MCF 10A (cell line): ENCODE measurements at regions not wholly inside any gene's neighbourhood (a gene's known extent, or its start where the extent isn't known, plus 50 kb on each side); places are given as distances from the start of the nearest gene placed in this dataset.

Source experiments
- BruUV-seq: library from RNA; stranded (reverse); fragments of 400-500 nt; replicated peaks from 2 replicates; lab custom pipeline; 2021; lab: Mats Ljungman, UMichigan
- CTCF ChIA-PET: fragments of 300-600 bp; sonication (Branson Sonifier 250); formaldehyde crosslinking; extraction: SDS; loops from one replicate; lab custom pipeline; 2021; ENCODE audit warnings: antibody characterized with exemption, inconsistent platforms; lab: Yijun Ruan, JAX
- POLR2A ChIA-PET: fragments of 300-600, 350-650 bp; sonication (Branson Sonifier 250); formaldehyde crosslinking; extraction: SDS; loops from one replicate; lab custom pipeline; 2020; ENCODE audit warnings: antibody characterized with exemption, inconsistent platforms; lab: Yijun Ruan, JAX
- DNase-seq: peaks from one replicate; pipeline ENCODE4 v3.0.0-alpha.2; 2018; ENCODE audit not compliant: unreplicated experiment
- H3K27ac Mint-ChIP-seq: one replicate; pipeline ENCODE4 v1.8.0; 2022; ENCODE audit warnings: mild to moderate bottlenecking, low read depth, mixed read lengths; ENCODE audit not compliant: unreplicated experiment
- H3K27me3 Mint-ChIP-seq: one replicate; pipeline ENCODE4 v1.8.0; 2022; ENCODE audit warnings: mixed read lengths; ENCODE audit not compliant: insufficient read depth, unreplicated experiment
- H3K36me3 Mint-ChIP-seq: one replicate; pipeline ENCODE4 v1.8.0; 2022; ENCODE audit warnings: mild to moderate bottlenecking, moderate library complexity, mixed read lengths; ENCODE audit not compliant: insufficient read depth, unreplicated experiment
- H3K4me1 Mint-ChIP-seq: one replicate; pipeline ENCODE4 v1.8.0; 2022; ENCODE audit warnings: mixed read lengths; ENCODE audit not compliant: insufficient read depth, unreplicated experiment
- H3K4me3 Mint-ChIP-seq: one replicate; pipeline ENCODE4 v1.8.0; 2022; ENCODE audit warnings: mild to moderate bottlenecking, moderate library complexity, mixed read lengths; ENCODE audit not compliant: unreplicated experiment
- H3K9me3 Mint-ChIP-seq: one replicate; pipeline ENCODE4 v1.8.0; 2022; ENCODE audit warnings: mixed read lengths; ENCODE audit not compliant: unreplicated experiment
- intact Hi-C: fragments of 100-400 bp; cut with micrococcal nuclease; formaldehyde crosslinking; loops from 2 replicates; pipeline ENCODE4 v1.14.1; 2022
- TF ChIP-seq, protein P1 (sequence below): fragments of 200-600 bp; IDR thresholded peaks from one replicate; pipeline ENCODE4 v1.8.0; 2022; ENCODE audit warnings: antibody characterized with exemption, mild to moderate bottlenecking; ENCODE audit not compliant: unreplicated experiment

DNA sequence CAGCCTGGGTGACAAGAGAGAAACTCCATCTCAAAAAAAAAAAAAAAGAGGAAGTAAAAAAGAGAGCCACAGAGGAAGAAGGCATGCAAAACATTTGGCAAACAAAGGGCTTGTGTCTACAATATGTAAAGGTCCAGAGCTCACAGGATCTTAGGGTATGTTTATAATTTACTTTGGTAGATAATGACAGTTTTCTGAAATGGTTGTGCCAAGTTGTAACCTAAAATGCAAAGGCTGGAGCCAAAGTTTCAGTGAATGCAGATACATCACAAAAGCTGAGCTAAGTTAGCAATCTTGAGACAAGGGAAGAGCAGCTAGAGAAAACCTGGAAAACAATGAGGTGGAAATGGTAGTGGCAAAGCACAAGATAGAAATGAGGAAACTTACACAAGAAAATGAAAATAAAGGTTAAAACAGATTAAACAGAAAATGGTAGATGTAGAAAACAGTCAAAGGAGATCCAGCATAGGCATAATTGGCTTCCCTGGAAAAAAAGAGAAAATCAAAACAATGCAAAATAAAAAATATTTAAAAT, 77.5 kb upstream of the HK2 start:
- POLR2A ChIA-PET = no interaction called here
- H3K36me3 Mint-ChIP-seq = no peaks in the 10 kb centered on the region
- CTCF ChIA-PET = interaction anchor here (0.6 to 1.2 kb wide), 5 partner anchors 9 to 182 kb away, joined by 3 read pairs; no protein-coding TSS in a partner anchor
- H3K9me3 Mint-ChIP-seq = peaks cover 7% of the 10 kb centered on the region
- H3K4me3 Mint-ChIP-seq = no peak overlapping the region
- no TSS peak for BruUV-seq
- no peak overlapping the region for H3K27ac Mint-ChIP-seq
- no peak for DNase-seq
- no peaks in the 10 kb centered on the region for H3K27me3 Mint-ChIP-seq
- TF ChIP-seq, protein P1, sequence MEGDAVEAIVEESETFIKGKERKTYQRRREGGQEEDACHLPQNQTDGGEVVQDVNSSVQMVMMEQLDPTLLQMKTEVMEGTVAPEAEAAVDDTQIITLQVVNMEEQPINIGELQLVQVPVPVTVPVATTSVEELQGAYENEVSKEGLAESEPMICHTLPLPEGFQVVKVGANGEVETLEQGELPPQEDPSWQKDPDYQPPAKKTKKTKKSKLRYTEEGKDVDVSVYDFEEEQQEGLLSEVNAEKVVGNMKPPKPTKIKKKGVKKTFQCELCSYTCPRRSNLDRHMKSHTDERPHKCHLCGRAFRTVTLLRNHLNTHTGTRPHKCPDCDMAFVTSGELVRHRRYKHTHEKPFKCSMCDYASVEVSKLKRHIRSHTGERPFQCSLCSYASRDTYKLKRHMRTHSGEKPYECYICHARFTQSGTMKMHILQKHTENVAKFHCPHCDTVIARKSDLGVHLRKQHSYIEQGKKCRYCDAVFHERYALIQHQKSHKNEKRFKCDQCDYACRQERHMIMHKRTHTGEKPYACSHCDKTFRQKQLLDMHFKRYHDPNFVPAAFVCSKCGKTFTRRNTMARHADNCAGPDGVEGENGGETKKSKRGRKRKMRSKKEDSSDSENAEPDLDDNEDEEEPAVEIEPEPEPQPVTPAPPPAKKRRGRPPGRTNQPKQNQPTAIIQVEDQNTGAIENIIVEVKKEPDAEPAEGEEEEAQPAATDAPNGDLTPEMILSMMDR = no peak
- intact Hi-C loops = no loop called here
- peaks cover 6% of the 10 kb centered on the region for H3K4me1 Mint-ChIP-seq

DNA sequence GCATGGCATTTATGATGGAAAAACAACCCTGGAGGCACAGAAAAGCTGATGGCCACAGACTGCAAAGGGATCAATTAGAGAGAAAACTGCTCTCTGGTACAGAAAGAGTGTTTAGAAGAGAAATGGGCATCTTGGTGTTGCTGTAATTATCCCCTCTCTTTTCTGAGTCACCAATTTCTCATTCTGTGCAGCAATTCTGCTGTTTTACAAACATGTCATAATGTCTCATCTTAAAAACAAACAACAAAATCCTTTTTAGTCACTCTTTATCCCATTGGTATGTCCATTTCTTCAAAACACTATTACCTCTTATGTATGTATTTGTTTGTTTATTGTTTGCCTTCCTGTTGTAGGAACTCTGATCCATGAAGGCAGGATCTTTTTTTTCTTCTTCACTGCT, 73.9 kb upstream of the HK2 start:
- Mint-ChIP-seq H3K4me3 (no peak overlapping the region), H3K4me1 (peaks cover 6% of the 10 kb centered on the region), H3K27ac (no peak overlapping the region), H3K27me3 (no peaks in the 10 kb centered on the region), H3K36me3 (peaks cover 6% of the 10 kb centered on the region), H3K9me3 (peaks cover 7% of the 10 kb centered on the region)
- no peak for DNase-seq
- no TSS peak for BruUV-seq
- intact Hi-C loops = loop anchor here (10.0 kb wide), 1 partner anchor 65 kb away; no protein-coding TSS in a partner anchor
- POLR2A ChIA-PET = interaction anchor here (0.7 to 1.2 kb wide), 2 partner anchors 20 to 55 kb away, joined by 3 to 4 read pairs; no protein-coding TSS in a partner anchor
- CTCF ChIA-PET = interaction anchor here (0.9 to 1.4 kb wide), 2 partner anchors 46 to 116 kb away, joined by 3 to 4 read pairs; no protein-coding TSS in a partner anchor
- TF ChIP-seq, protein P1 = no peak

DNA sequence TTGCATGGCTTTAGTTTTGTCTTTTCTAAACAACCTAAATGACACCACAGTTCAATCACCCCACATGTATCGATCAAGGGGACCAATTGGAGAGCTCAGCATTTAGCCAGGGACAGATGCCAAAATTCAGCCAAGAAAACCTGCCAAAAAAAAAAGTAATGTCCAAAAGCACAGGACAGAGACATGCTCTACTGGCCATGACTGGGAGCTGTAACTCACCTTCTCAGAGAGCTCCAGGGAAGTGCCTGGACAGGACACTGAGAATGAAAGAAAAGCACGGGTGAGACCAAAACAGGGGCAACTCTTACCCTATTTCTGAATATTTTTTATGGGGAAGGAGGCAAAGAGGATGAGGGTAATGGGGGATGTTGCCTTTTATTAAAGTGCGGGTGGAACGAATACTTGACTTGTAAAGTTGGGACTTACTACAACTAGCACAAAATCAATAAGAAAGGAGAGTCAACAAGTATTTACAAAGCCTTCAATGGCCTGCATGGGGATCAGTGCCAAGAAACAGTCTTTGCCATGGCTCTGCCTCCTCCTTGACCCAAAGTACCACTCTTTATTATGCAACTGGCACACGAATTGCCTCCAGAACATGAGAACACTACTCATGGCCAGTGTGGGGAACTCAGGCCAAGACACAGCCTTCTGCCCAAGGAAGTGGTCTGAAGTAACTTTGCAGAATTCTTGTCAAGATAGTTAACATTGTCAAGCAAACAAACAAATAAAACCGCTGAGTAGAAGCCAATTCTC, 72.9 kb upstream of the HK2 start:
- no peak overlapping the region for H3K27ac Mint-ChIP-seq
- peaks cover 6% of the 10 kb centered on the region for H3K4me1 Mint-ChIP-seq
- intact Hi-C loops = loop anchor here (10.0 kb wide), 1 partner anchor 64 kb away; no protein-coding TSS in a partner anchor
- H3K9me3 Mint-ChIP-seq = peaks cover 7% of the 10 kb centered on the region
- ChIA-PET POLR2A (no interaction called here), CTCF (interaction anchor here (0.9 kb wide), 1 partner anchor 76 kb away, joined by 3 read pairs; no protein-coding TSS in a partner anchor)
- BruUV-seq = no TSS peak
- no peak overlapping the region for H3K4me3 Mint-ChIP-seq
- TF ChIP-seq, protein P1 = no peak
- peak; percentile 46 for DNase-seq
- peaks cover 6% of the 10 kb centered on the region for H3K36me3 Mint-ChIP-seq
- H3K27me3 Mint-ChIP-seq = no peaks in the 10 kb centered on the region

DNA sequence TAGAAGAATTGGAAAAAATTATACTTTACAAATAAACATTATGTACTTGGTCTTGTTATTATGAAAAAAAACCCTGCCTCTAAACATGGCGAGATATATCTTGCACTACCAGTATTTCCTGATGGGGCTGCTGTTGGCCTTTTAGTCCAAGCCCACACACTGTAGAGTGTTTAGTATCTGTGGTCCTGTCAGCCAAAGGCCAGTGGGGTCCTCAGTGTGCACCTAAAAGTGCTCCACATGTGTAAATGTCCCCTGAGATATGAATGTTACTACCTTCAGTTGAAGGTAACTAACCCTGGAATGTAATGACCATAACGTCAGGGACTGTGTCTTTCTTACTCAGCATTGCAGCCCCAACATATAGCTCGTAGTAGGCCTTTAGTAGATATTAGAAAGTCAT, 71.1 kb upstream of the HK2 start:
- no TSS peak for BruUV-seq
- no peaks in the 10 kb centered on the region for H3K9me3 Mint-ChIP-seq
- H3K27ac Mint-ChIP-seq = no peak overlapping the region
- no peak for DNase-seq
- H3K4me1 Mint-ChIP-seq = peaks cover 6% of the 10 kb centered on the region
- ChIA-PET CTCF (interaction anchor here (0.8 kb wide), 1 partner anchor 12 kb away, joined by 3 read pairs; no protein-coding TSS in a partner anchor), POLR2A (no interaction called here)
- H3K4me3 Mint-ChIP-seq = no peak overlapping the region
- intact Hi-C loops = loop anchor here (10.0 kb wide), 1 partner anchor 62 kb away; no protein-coding TSS in a partner anchor
- no peaks in the 10 kb centered on the region for H3K27me3 Mint-ChIP-seq
- peaks cover 6% of the 10 kb centered on the region for H3K36me3 Mint-ChIP-seq
- TF ChIP-seq, protein P1 = no peak
